Adipocyte (in vitro differentiated cells): ENCODE measurements at regions not wholly inside any gene's neighbourhood (a gene's known extent, or its start where the extent isn't known, plus 50 kb on each side); places are given as distances from the start of the nearest gene placed in this dataset.

Source experiments
- DNase-seq: peaks from one replicate; pipeline ENCODE4 v3.0.0-alpha.2; 2015; ENCODE audit warnings: low read depth
- H3K27me3 ChIP-seq: replicated peaks from 2 replicates; pipeline ENCODE4 v1.7.0; 2013; ENCODE audit warnings: mild to moderate bottlenecking, low read length, moderate library complexity; ENCODE audit not compliant: control insufficient read depth, insufficient read depth
- H3K36me3 ChIP-seq: 2 replicates; pipeline ENCODE4 v1.7.0; 2013; ENCODE audit warnings: low read length, mild to moderate bottlenecking, moderate library complexity; ENCODE audit not compliant: control insufficient read depth, insufficient read depth, severe bottlenecking
- H3K4me1 ChIP-seq: 2 replicates; pipeline ENCODE4 v1.7.0; 2013; ENCODE audit warnings: mild to moderate bottlenecking, low read length, moderate library complexity; ENCODE audit not compliant: control insufficient read depth, insufficient read depth
- H3K4me3 ChIP-seq: 2 replicates; pipeline ENCODE4 v1.7.0; 2013; ENCODE audit warnings: mild to moderate bottlenecking, low read length, moderate library complexity
- H3K9ac ChIP-seq: 2 replicates; pipeline ENCODE4 v1.7.0; 2013; ENCODE audit warnings: mild to moderate bottlenecking, low read length, moderate library complexity
- H3K9me3 ChIP-seq: 2 replicates; pipeline ENCODE4 v1.7.0; 2013; ENCODE audit warnings: mild to moderate bottlenecking, low read length, moderate library complexity; ENCODE audit not compliant: control insufficient read depth

DNA sequence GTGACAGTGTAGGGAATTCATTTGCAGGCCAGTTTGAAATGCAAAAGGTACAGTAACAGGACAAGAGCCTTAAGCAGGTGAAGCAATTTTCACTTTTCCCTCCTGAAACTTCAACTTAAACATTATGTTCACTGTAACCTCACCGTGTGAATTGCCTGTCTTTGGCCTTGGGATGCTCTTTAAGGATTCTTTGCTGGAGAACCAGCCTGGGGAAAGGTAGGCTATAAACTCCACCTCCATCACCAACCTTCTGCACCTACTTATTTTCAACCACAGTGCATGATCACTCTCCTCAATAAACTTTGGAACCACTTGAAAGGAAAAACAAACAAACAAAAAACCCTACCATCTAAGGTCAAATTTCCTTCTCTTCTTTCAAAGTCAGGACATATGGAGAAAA is 300.5 kb downstream of the TLE1 start:
- Histone ChIP-seq H3K4me3 (no peak overlapping the region), H3K36me3 (no peaks in the 10 kb centered on the region), H3K9ac (no peak overlapping the region), H3K27me3 (no peaks in the 10 kb centered on the region), H3K4me1 (peaks cover 24% of the 10 kb centered on the region), H3K9me3 (no peaks in the 10 kb centered on the region)
- no peak for DNase-seq

DNA sequence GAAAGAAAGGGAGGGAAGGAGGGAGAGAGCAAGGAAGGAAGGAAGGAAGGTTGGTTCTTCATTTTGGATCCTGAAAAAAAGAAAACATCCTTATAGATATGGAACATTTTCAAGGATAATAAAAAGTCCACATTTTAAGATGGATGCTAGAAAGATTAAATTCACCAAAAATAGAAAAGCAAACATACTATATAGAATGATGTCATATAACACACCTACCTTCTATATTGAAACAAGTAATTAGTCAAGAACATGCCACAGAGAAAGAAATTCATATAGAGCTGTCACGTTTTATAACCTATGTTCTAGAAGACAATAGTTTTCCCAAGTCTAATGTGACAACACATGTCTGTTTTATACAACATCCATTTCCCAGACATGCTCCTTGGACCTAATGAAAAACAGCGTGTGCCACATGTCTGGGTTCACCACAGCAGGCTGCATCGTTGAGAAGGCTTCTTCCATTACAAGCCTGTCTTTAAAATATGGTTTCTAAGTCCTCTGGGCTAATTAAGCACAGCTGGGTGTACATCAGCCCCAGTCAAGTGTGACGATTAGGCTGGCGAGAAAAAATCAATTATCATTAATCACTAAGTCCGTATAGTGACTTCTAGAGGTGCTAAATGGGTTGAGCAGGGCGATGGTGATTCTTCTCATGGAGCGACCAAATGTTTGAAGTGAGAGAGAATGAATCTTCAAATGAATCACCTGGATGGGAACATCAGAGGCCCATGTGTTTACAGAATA is 301.8 kb downstream of the TLE1 start:
- H3K36me3 ChIP-seq: no peaks in the 10 kb centered on the region
- H3K4me3 ChIP-seq: no peak overlapping the region
- H3K9ac ChIP-seq: no peak overlapping the region
- no peak for DNase-seq
- peaks cover 23% of the 10 kb centered on the region for H3K4me1 ChIP-seq
- H3K27me3 ChIP-seq: no peaks in the 10 kb centered on the region
- no peaks in the 10 kb centered on the region for H3K9me3 ChIP-seq

DNA sequence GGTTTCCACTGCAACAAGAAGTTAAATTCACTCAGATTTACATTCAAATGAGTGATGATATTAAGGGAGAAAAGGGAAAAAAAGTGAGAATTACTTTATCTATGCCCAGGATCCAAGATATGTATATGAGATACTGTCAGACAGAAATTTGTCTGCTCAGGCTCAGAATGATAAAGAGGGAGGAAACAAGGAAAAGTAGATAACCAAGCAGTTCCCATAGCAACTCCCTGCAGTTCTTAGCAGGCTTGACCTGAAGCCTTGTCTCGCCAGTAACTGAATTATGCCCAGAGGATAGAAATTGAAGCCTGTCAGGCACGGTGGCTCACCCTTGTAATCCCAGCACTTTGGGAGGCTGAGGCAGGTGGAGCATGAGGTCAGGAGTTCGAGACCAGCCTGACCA is 304.4 kb downstream of the TLE1 start:
- H3K9me3 ChIP-seq: no peaks in the 10 kb centered on the region
- peaks cover 19% of the 10 kb centered on the region for H3K4me1 ChIP-seq
- H3K36me3 ChIP-seq: no peaks in the 10 kb centered on the region
- no peak for DNase-seq
- no peak overlapping the region for H3K4me3 ChIP-seq
- no peak overlapping the region for H3K9ac ChIP-seq
- H3K27me3 ChIP-seq: no peaks in the 10 kb centered on the region

DNA sequence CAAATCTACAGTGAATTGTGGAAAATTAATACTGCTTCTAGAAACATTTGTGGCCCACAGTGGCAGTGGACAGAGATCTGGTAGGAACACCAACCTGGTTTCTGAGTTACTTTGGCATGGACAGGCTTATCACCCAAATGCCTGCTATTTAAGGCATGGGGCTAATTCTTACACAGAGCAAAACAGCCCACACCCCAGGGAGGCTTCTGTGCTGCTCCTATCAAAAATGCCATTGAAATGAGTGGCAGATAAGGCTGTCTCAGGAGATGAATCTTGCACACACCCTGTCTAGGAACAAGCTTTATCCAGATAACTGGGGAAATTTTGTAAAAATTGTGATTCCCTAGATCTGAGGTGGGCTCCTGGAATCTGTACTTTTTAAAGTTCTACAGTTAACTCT is 307.1 kb downstream of the TLE1 start:
- no peaks in the 10 kb centered on the region for H3K9me3 ChIP-seq
- H3K4me1 ChIP-seq: no peaks in the 10 kb centered on the region
- no peak overlapping the region for H3K4me3 ChIP-seq
- DNase-seq: no peak
- no peaks in the 10 kb centered on the region for H3K36me3 ChIP-seq
- no peak overlapping the region for H3K9ac ChIP-seq
- no peaks in the 10 kb centered on the region for H3K27me3 ChIP-seq

DNA sequence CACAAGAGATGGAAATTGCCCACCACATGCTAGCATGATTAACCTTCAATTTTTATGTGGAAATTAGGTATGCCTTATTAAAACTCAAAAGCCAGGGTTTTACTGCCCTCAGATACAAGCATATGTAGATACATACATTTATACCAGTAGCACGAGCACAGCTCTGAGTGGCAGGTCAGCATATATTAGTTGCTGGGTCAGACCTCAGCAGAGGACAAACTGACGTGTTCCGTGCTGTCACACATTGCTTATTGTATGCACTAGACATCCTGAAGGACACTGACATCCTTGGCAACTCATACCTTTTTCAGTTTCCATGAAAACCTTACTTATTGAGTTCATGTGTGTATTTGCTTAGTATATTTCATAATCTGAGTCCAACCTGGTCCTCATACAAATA is 307.7 kb downstream of the TLE1 start:
- no peaks in the 10 kb centered on the region for H3K36me3 ChIP-seq

DNA sequence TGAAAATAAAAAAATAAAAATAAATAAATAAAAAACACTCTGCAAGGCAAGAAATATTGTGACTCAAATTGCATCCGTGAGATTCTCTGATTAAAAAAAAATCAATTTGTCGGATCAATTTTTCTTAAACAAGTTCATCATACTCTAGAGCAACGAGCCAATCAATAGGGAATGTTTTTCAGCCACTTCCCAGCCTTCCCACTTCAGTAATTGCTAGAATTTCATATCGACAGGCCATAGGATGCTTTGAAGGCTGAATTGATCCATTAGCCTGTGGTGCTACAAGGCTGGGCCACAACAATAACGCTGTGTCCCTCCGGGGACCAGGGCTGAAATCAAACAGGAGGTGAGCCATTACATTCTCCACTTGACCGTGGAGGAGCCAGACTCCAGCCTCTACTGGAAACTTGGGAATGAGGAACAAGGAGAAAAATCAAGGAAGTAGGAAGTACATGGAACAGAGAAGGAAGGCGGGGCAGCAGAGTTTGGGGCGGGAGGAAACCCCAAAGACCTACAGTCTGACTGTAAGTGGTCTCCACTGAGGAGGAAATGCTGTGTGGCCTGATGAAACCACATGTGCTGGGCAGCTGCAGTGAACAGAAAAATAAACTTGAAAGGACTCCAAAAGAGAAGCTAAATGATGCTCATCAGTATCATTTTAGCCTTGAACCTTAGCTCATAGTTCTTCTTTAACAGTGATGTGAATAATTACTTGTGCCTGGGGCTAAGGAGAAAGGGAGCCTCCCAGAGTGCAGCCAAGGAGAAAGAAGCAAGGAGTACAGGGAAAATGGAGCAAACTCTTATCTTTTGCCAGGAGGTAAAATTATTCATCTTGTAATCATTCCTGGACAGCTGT is 308.6 kb downstream of the TLE1 start:
- DNase-seq: no peak
- Histone ChIP-seq H3K4me3 (no peak overlapping the region), H3K36me3 (no peaks in the 10 kb centered on the region), H3K9ac (no peak overlapping the region), H3K27me3 (no peaks in the 10 kb centered on the region), H3K9me3 (no peaks in the 10 kb centered on the region), H3K4me1 (no peaks in the 10 kb centered on the region)

More for the DNA sequence above, 307.7 kb downstream of the TLE1 start:
- Histone ChIP-seq H3K9me3 (no peaks in the 10 kb centered on the region), H3K27me3 (no peaks in the 10 kb centered on the region), H3K9ac (no peak overlapping the region), H3K4me3 (no peak overlapping the region), H3K4me1 (no peaks in the 10 kb centered on the region)
- DNase-seq: no peak

DNA sequence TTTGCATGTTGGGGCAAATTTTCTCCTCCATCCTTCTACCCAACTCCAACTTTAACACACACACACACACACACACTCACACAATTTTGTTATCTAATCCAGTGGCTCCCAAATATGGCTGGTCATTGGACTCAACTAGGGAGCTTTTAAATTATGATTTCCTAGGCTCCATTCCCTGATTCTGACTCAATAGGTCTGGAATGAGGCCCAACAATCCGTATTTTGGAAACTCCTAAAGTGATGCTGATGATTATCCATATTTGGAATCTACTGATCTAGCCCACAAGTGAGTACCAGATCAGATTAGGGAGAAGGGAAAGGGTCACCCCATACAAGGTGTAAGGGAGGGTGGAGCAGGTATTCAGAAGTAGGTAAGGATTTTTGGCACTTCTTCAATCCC is 309.7 kb downstream of the TLE1 start:
- H3K4me3 ChIP-seq: no peak overlapping the region

DNA sequence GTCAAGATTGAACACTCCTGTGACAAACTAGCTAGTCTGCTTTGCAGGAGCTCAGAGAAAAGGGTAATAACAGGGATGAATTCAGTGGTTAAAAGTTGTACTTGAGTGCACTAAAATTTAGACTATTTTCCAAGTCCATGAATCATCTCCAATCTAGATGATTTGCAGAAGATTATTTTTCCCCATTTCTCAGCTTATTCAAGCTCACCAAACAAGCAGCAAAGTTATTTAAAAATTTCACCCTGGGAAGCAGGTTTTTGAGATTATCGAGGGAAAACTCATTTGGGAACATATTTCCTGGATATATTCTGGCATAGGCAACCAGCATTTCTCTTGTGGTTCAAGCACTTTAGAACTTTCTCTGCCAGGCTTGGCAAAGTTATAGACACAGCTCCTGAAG is 311.4 kb downstream of the TLE1 start:
- DNase-seq: no peak
- no peak overlapping the region for H3K4me3 ChIP-seq
- H3K4me1 ChIP-seq: peaks cover 6% of the 10 kb centered on the region
- H3K36me3 ChIP-seq: no peaks in the 10 kb centered on the region
- H3K27me3 ChIP-seq: no peaks in the 10 kb centered on the region
- H3K9ac ChIP-seq: no peak overlapping the region
- no peaks in the 10 kb centered on the region for H3K9me3 ChIP-seq

More for the DNA sequence above, 309.7 kb downstream of the TLE1 start:
- DNase-seq: no peak
- no peaks in the 10 kb centered on the region for H3K9me3 ChIP-seq
- no peaks in the 10 kb centered on the region for H3K27me3 ChIP-seq
- H3K4me1 ChIP-seq: no peaks in the 10 kb centered on the region
- no peaks in the 10 kb centered on the region for H3K36me3 ChIP-seq
- H3K9ac ChIP-seq: no peak overlapping the region

DNA sequence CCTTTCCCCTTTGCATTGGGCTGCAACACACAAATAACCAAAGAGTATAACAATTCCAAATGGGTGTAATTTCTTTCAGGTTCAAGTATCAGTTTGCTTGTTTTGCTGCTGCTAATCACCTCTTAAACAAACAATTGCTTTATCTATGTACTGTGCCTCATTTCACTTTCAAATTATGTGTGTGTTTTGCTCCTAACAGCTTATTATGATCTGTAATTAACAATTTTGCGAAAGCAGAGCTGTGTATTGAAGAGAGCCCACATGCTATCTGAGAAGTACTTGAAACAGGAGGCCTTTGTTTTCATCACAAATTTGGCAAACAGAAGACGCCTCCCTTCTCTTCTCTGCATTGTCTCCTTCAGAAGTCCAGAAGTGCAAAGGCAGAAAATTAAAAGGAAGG is 312.0 kb downstream of the TLE1 start:
- Histone ChIP-seq H3K9me3 (no peaks in the 10 kb centered on the region), H3K27me3 (no peaks in the 10 kb centered on the region), H3K4me3 (no peak overlapping the region), H3K36me3 (no peaks in the 10 kb centered on the region), H3K4me1 (peaks cover 10% of the 10 kb centered on the region), H3K9ac (no peak overlapping the region)
- DNase-seq: no peak

DNA sequence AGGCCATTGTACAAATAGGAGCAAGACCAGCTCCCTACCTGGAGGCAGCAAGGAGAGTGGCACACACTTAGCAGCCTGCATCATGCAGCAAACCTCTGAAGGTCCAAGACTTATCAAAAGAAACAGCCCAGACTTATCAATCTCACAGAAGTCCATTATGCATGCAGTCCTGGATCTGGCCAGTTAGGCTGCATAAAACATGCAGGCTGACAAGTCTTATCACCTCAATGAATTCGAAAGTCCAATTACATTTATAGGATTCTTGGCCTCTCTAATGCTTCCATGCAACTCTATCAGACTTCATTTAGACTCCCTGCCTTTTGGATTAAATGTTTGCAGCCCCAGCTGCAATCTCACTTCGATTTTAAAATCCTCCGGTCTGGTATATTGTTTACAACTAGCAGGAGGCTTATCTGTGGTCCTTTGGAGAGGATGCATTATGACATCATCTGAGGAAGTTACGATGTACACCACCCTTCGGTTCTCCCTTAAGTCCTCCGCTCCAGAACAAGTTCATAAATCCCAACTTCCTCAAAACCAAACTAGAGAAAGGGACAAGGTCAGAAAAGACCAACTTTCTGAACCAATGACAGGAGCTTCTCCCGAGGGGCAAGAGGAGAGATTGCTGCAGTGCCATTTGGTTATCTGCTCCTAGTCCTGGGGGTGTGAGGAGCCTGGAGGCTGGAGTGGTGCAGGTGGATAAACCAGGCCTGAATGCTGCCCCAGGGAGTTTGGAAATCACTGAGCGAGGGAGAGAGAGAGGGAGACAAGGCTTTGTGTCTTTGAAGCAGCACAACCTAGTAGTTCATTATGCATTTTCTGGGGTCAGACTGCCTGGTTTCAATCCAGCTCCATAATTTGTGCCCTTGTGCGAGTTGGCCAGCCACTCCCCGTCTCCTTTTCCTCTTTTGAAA is 313.9 kb downstream of the TLE1 start:
- peaks cover 11% of the 10 kb centered on the region for H3K4me1 ChIP-seq
- H3K9me3 ChIP-seq: no peaks in the 10 kb centered on the region
- no peak overlapping the region for H3K9ac ChIP-seq
- H3K4me3 ChIP-seq: no peak overlapping the region
- no peak for DNase-seq
- H3K36me3 ChIP-seq: no peaks in the 10 kb centered on the region
- H3K27me3 ChIP-seq: no peaks in the 10 kb centered on the region
